ENCODE measurements at regions not wholly inside any gene's neighbourhood (a gene's known extent, or its start where the extent isn't known, plus 50 kb on each side); places are given as distances from the start of the nearest gene placed in this dataset.
"Not testable (repeated sequence)": the region's sequence is repeated elsewhere in the genome, so short reads cannot be mapped to it uniquely, and the experiment has no call there.

DNA sequence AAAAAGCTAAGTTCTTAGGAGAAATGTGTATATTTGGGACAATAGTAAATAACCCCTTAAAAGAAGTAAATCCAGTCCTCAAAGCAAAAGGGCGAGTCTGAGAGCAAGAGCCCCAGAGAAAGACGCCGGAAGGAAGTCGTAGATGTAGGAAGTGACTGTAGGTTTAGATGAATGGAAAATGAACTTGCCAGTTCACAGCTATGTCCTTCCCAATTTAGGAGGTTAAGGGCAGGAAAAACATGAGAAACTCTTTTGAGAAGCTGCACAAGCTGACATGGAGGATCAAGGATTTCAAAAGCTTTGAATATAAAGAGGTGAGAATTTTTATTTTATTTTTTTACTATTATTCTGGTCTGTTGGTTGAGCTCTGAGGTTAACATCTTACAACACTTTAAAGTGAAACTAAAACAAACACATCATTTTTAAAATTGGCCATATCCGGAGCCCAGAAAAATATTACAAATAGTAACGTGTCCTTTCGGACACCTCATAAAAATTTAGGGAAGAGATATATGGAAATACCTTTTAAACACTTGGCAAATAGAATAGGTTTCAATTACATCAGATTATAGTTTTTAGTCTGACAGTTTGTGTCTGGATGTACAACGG, 1178.6 kb downstream of the MRPL39 start:
- no peak overlapping the region for H3K27ac ChIP-seq
- ATAC-seq (no peak), DNase-seq (no peak)
- intact Hi-C loops (cut with DNase I) = no loop called here
- H3K9me3 ChIP-seq = no peaks in the 10 kb centered on the region
- H3K4me1 ChIP-seq = no peaks in the 10 kb centered on the region
- peak overlapping the region in 1 of 2 donors; percentile 34 for H3K4me3 ChIP-seq
- no peaks in the 10 kb centered on the region for H3K36me3 ChIP-seq
- no peaks in the 10 kb centered on the region for H3K27me3 ChIP-seq
- TF ChIP-seq, protein P1, sequence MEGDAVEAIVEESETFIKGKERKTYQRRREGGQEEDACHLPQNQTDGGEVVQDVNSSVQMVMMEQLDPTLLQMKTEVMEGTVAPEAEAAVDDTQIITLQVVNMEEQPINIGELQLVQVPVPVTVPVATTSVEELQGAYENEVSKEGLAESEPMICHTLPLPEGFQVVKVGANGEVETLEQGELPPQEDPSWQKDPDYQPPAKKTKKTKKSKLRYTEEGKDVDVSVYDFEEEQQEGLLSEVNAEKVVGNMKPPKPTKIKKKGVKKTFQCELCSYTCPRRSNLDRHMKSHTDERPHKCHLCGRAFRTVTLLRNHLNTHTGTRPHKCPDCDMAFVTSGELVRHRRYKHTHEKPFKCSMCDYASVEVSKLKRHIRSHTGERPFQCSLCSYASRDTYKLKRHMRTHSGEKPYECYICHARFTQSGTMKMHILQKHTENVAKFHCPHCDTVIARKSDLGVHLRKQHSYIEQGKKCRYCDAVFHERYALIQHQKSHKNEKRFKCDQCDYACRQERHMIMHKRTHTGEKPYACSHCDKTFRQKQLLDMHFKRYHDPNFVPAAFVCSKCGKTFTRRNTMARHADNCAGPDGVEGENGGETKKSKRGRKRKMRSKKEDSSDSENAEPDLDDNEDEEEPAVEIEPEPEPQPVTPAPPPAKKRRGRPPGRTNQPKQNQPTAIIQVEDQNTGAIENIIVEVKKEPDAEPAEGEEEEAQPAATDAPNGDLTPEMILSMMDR (IDR thresholded peaks at IDR 0.05) = no peak

DNA sequence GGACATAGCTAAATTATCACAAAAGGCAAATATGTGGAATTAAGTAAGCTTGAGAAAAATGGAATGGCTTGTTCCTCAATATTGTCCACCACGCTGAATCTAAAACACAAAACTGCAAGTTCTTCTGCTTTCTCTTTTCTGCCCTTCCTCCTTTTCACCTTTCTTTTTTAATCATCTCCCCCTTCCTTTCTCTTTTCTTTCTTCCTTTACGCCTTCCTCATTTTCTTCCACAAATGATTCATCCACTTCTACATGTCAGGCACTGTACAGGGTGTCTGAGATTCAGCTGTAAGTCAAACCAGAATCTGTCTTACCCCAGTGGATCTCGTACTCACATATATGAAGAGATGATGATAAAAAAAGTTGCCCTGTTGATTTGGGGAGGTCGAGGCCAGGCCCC, 1182.5 kb downstream of the MRPL39 start:
- intact Hi-C loops (cut with DNase I) = no loop called here
- Histone ChIP-seq H3K36me3 (no peaks in the 10 kb centered on the region), H3K27ac (no peak overlapping the region), H3K4me3 (no peak overlapping the region), H3K4me1 (no peaks in the 10 kb centered on the region), H3K9me3 (peaks cover 0 to 8% of the 10 kb centered on the region in 2 donors), H3K27me3 (no peaks in the 10 kb centered on the region)
- TF ChIP-seq, protein P1 (IDR thresholded peaks at IDR 0.05) = no peak
- DNase-seq (no peak), ATAC-seq (no peak)

DNA sequence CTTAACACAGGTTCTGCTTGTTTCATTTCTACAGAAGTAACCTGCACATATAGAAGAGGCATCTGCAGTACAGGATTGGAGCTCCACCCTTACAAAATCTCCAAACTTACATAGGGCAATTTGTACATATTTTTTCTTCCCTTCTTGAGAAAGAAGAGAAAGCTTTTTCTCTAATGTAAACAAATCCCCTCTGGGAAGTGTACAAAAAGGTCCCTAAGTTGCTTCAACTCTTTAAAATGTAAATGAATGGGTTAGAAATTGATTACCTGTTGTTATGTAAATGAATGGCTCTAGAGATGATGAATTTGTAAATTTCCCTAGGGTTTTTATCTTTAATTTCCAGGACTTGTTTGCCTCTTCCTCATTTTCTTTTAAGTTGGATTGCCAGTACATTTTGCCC, 1183.7 kb downstream of the MRPL39 start:
- TF ChIP-seq, protein P1 (IDR thresholded peaks at IDR 0.05) = no peak
- no peak overlapping the region for H3K4me3 ChIP-seq
- intact Hi-C loops (cut with DNase I) = no loop called here
- no peak overlapping the region for H3K27ac ChIP-seq
- no peak for ATAC-seq
- DNase-seq = no peak
- H3K27me3 ChIP-seq = no peaks in the 10 kb centered on the region
- H3K9me3 ChIP-seq = peaks cover 0 to 20% of the 10 kb centered on the region in 2 donors
- no peaks in the 10 kb centered on the region for H3K36me3 ChIP-seq
- no peaks in the 10 kb centered on the region for H3K4me1 ChIP-seq

DNA sequence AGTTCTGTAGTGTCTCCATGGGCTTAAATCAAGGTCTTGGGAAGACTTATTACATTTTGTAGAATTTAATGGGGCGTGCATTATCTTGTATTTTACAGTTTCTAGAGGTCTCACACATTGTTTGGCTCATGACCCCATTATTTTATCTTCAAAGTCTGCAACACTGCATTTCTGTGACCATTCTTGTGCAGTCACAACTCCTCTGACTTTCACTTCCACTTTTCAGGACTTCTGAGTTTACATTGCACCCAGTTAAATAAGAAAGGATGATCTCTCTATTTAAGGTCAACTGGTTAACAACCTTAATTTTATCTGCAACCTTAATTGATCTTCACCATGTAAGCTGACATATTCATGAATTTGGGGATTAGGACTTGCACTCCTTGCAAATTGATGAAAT, 1186.6 kb downstream of the MRPL39 start:
- Histone ChIP-seq H3K36me3 (no peaks in the 10 kb centered on the region), H3K9me3 (peaks cover 0 to 20% of the 10 kb centered on the region in 2 donors), H3K4me1 (no peaks in the 10 kb centered on the region), H3K27ac (no peak overlapping the region), H3K4me3 (no peak overlapping the region), H3K27me3 (no peaks in the 10 kb centered on the region)
- ATAC-seq (no peak), DNase-seq (no peak)
- TF ChIP-seq, protein P1 (IDR thresholded peaks at IDR 0.05) = no peak
- intact Hi-C loops (cut with DNase I) = no loop called here

DNA sequence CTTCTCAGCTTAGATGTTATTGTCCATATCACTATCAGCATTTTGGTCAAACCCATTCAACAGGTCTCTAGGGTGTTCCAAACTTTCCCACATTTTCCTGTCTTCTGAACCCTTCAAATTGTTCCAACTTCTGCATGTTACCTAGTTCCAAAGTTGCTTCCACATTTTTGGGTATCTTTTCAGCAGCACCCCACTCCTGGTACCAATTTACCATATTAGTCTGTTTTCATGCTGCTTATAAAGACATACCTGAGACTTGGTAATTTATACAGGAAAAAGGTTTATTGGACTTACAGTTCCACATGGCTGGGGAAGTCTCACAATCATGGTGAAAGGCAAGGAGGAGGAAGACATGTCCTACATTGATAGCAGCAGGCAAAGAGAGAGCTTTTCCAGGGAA, 1187.6 kb downstream of the MRPL39 start:
- H3K4me1 ChIP-seq; ATAC-seq; H3K36me3 ChIP-seq; H3K27ac ChIP-seq; H3K4me3 ChIP-seq; H3K27me3 ChIP-seq; DNase-seq; intact Hi-C loops (cut with DNase I): not testable (repeated sequence)
- H3K9me3 ChIP-seq = peaks cover 0 to 20% of the 10 kb centered on the region in 2 donors

DNA sequence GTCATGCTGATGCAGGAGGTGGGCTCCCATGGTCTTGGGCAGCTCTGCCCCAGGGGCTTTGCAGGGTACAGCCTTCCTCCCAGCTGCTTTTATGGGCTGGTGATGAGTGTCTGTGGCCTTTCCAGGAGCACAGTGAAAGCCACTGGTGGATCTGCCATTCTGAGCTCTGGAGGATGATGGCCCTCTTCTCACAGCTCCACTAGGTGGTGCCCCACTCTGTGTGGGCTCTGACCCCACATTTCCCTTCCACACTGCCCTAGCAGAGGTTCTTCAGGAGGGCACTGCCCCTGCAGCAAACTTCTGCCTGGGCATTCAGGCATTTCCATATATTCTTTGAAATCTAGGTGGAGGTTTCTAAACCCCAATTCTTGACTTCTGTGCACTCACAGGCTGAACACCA, 1188.6 kb downstream of the MRPL39 start:
- intact Hi-C loops (cut with DNase I) = no loop called here
- Histone ChIP-seq H3K4me1 (no peaks in the 10 kb centered on the region), H3K27ac (no peak overlapping the region), H3K4me3 (no peak overlapping the region), H3K9me3 (peaks cover 0 to 20% of the 10 kb centered on the region in 2 donors), H3K36me3 (no peaks in the 10 kb centered on the region), H3K27me3 (no peaks in the 10 kb centered on the region)
- DNase-seq (no peak), ATAC-seq (no peak)
- TF ChIP-seq, protein P1 (IDR thresholded peaks at IDR 0.05) = no peak
